BLaER1 treated with 17β-estradiol and CSF1 and Interleukin-3, amounts not matched to agents 10 nM and 100 nM (cell line): ENCODE measurements at regions not wholly inside any gene's neighbourhood (a gene's known extent, or its start where the extent isn't known, plus 50 kb on each side); places are given as distances from the start of the nearest gene placed in this dataset.

Experiments
- H3K27ac ChIP-seq, 11 experiments: shearing (Covaris generic); formaldehyde crosslinking; 2 replicates each; pipeline ENCODE4 v1.8.1; 2022
- H3K27me3 ChIP-seq, 11 experiments: shearing (Covaris generic); formaldehyde crosslinking; 2 replicates each; pipeline ENCODE4 v1.8.1; 2022
- H3K36me3 ChIP-seq, 11 experiments: shearing (Covaris generic); formaldehyde crosslinking; 2 replicates each; pipeline ENCODE4 v1.8.1; 2022
- H3K4me1 ChIP-seq, 10 experiments: shearing (Covaris generic); formaldehyde crosslinking; 2 replicates each; pipeline ENCODE4 v1.8.1; 2022
- H3K4me2 ChIP-seq, 11 experiments: shearing (Covaris generic); formaldehyde crosslinking; 2 replicates each; pipeline ENCODE4 v1.8.1; 2022
- H3K4me3 ChIP-seq, 10 experiments: shearing (Covaris generic); formaldehyde crosslinking; 2 replicates each; pipeline ENCODE4 v1.8.1; 2022
- H3K9ac ChIP-seq, 11 experiments: shearing (Covaris generic); formaldehyde crosslinking; 2 replicates each; pipeline ENCODE4 v1.8.1; 2022
- H3K9me3 ChIP-seq, 11 experiments: shearing (Covaris generic); formaldehyde crosslinking; replicated peaks in 1 of 11; 2 replicates each; pipeline ENCODE4 v1.8.1; 2022
- H4K20me1 ChIP-seq, 11 experiments: shearing (Covaris generic); formaldehyde crosslinking; 2 replicates each; pipeline ENCODE4 v1.8.1; 2022
- Cebpa-rat ChIP-seq, 11 experiments: shearing (Covaris generic); IDR thresholded peaks; 2 replicates each; pipeline ENCODE4 v1.8.1; 2022

- H3K27ac ChIP-seq: no peak overlapping the region
- TF ChIP-seq Cebpa-rat (IDR thresholded peaks at IDR 0.05): no peak
- no peak overlapping the region for H3K4me3 ChIP-seq
- no peak overlapping the region for H3K4me2 ChIP-seq
- H3K9me3 ChIP-seq: no peaks in the 10 kb centered on the region
- H3K36me3 ChIP-seq: no peaks in the 10 kb centered on the region
- no peaks in the 10 kb centered on the region for H3K4me1 ChIP-seq
- no peaks in the 10 kb centered on the region for H4K20me1 ChIP-seq
- H3K9ac ChIP-seq: no peak overlapping the region
- H3K27me3 ChIP-seq: no peaks in the 10 kb centered on the region
Observed at GRCh38 chr7:84705706-84706105, 481.1 kb downstream of the SEMA3D start.

GRCh38 chr7:84705079-84705478, 481.8 kb downstream of the SEMA3D start:
- no peak overlapping the region for H3K9ac ChIP-seq
- no peaks in the 10 kb centered on the region for H4K20me1 ChIP-seq
- H3K27ac ChIP-seq: no peak overlapping the region
- H3K4me3 ChIP-seq: no peak overlapping the region
- no peaks in the 10 kb centered on the region for H3K4me1 ChIP-seq
- H3K27me3 ChIP-seq: no peaks in the 10 kb centered on the region
- H3K9me3 ChIP-seq: no peaks in the 10 kb centered on the region
- H3K36me3 ChIP-seq: no peaks in the 10 kb centered on the region
- H3K4me2 ChIP-seq: no peak overlapping the region
- no peak for TF ChIP-seq Cebpa-rat (IDR thresholded peaks at IDR 0.05)

GRCh38 chr7:84704380-84704779, 482.5 kb downstream of the SEMA3D start:
- no peak overlapping the region for H3K4me3 ChIP-seq
- no peak overlapping the region for H3K9ac ChIP-seq
- H3K4me1 ChIP-seq: no peaks in the 10 kb centered on the region
- no peaks in the 10 kb centered on the region for H3K27me3 ChIP-seq
- no peak overlapping the region for H3K4me2 ChIP-seq
- no peak for TF ChIP-seq Cebpa-rat (IDR thresholded peaks at IDR 0.05)
- no peak overlapping the region for H3K27ac ChIP-seq
- H3K36me3 ChIP-seq: no peaks in the 10 kb centered on the region
- H4K20me1 ChIP-seq: no peaks in the 10 kb centered on the region
- no peaks in the 10 kb centered on the region for H3K9me3 ChIP-seq

GRCh38 chr7:84701524-84702306, 485.1 kb downstream of the SEMA3D start:
- Histone ChIP-seq H3K36me3 (no peaks in the 10 kb centered on the region), H3K4me3 (no peak overlapping the region), H3K4me1 (no peaks in the 10 kb centered on the region), H3K9me3 (no peaks in the 10 kb centered on the region), H3K27ac (no peak overlapping the region; a peak in 1 of 22 replicates), H4K20me1 (no peaks in the 10 kb centered on the region), H3K27me3 (no peaks in the 10 kb centered on the region), H3K9ac (no peak overlapping the region), H3K4me2 (no peak overlapping the region)
- TF ChIP-seq Cebpa-rat (IDR thresholded peaks at IDR 0.05): no peak

- TF ChIP-seq Cebpa-rat (IDR thresholded peaks at IDR 0.05): no peak
- Histone ChIP-seq H3K27ac (no peak overlapping the region; a peak in 1 of 22 replicates), H3K9ac (no peak overlapping the region), H3K4me3 (no peak overlapping the region), H3K4me1 (no peaks in the 10 kb centered on the region), H3K9me3 (no peaks in the 10 kb centered on the region), H3K36me3 (no peaks in the 10 kb centered on the region), H3K27me3 (no peaks in the 10 kb centered on the region), H4K20me1 (no peaks in the 10 kb centered on the region), H3K4me2 (no peak overlapping the region)
Observed at GRCh38 chr7:84700563-84701370, 486.1 kb downstream of the SEMA3D start.

GRCh38 chr7:84697506-84697905, 489.4 kb downstream of the SEMA3D start:
- Histone ChIP-seq H3K9me3 (peaks cover 0 to 4% (median 0%) of the 10 kb centered on the region in 11 experiments; a peak in 1 of 22 replicates), H3K36me3 (no peaks in the 10 kb centered on the region), H3K27me3 (no peaks in the 10 kb centered on the region), H3K9ac (no peak overlapping the region), H3K4me2 (no peak overlapping the region), H4K20me1 (no peaks in the 10 kb centered on the region), H3K4me1 (no peaks in the 10 kb centered on the region), H3K4me3 (no peak overlapping the region), H3K27ac (no peak overlapping the region)
- no peak for TF ChIP-seq Cebpa-rat (IDR thresholded peaks at IDR 0.05)

- Histone ChIP-seq H3K9ac (no peak overlapping the region), H3K4me2 (no peak overlapping the region), H3K36me3 (no peaks in the 10 kb centered on the region), H4K20me1 (no peaks in the 10 kb centered on the region), H3K9me3 (peaks cover 0 to 12% (median 0%) of the 10 kb centered on the region in 11 experiments; a peak in 3 of 22 replicates), H3K4me3 (no peak overlapping the region), H3K27me3 (no peaks in the 10 kb centered on the region), H3K27ac (no peak overlapping the region), H3K4me1 (peaks cover 0 to 11% (median 0%) of the 10 kb centered on the region in 10 experiments; a peak in 3 of 20 replicates)
- no peak for TF ChIP-seq Cebpa-rat (IDR thresholded peaks at IDR 0.05)
Observed at GRCh38 chr7:84693483-84693882, 493.4 kb downstream of the SEMA3D start.

GRCh38 chr7:84688671-84689070, 494.1 kb upstream of the SEMA3A start:
- TF ChIP-seq Cebpa-rat (IDR thresholded peaks at IDR 0.05): no peak
- H4K20me1 ChIP-seq: no peaks in the 10 kb centered on the region
- H3K9me3 ChIP-seq: peaks cover 0 to 12% (median 0%) of the 10 kb centered on the region in 11 experiments; a peak in 2 of 22 replicates
- H3K9ac ChIP-seq: no peak overlapping the region
- peaks cover 0 to 17% (median 0%) of the 10 kb centered on the region in 10 experiments; a peak in 3 of 20 replicates for H3K4me1 ChIP-seq
- H3K4me2 ChIP-seq: no peak overlapping the region
- H3K4me3 ChIP-seq: no peak overlapping the region
- H3K27me3 ChIP-seq: no peaks in the 10 kb centered on the region
- H3K36me3 ChIP-seq: no peaks in the 10 kb centered on the region
- H3K27ac ChIP-seq: no peak overlapping the region

- H3K9me3 ChIP-seq: peaks cover 0 to 9% (median 0%) of the 10 kb centered on the region in 11 experiments; a peak in 2 of 22 replicates
- peaks cover 0 to 27% (median 1%) of the 10 kb centered on the region in 10 experiments; a peak in 6 of 20 replicates for H3K4me1 ChIP-seq
- TF ChIP-seq Cebpa-rat (IDR thresholded peaks at IDR 0.05): no peak
- no peak overlapping the region for H3K27ac ChIP-seq
- no peaks in the 10 kb centered on the region for H3K36me3 ChIP-seq
- no peaks in the 10 kb centered on the region for H3K27me3 ChIP-seq
- H3K4me3 ChIP-seq: no peak overlapping the region
- H3K9ac ChIP-seq: no peak overlapping the region
- H4K20me1 ChIP-seq: no peaks in the 10 kb centered on the region
- H3K4me2 ChIP-seq: 0 out of 22 replicates have a peak overlapping the region, but pooled peaks of 1 of the 11 experiments have one; percentile 19
Observed at GRCh38 chr7:84686373-84686772, 491.8 kb upstream of the SEMA3A start.
